Glomerular visceral epithelial cell (primary cell): ENCODE measurements at regions not wholly inside any gene's neighbourhood (a gene's known extent, or its start where the extent isn't known, plus 50 kb on each side); places are given as distances from the start of the nearest gene placed in this dataset.

Experiments
- DNase-seq: peaks from one replicate; pipeline ENCODE4 v3.0.0-alpha.2; 2016; ENCODE audit errors: extremely low spot score

GRCh38 chr3:30945291-30945690, 50.8 kb upstream of the GADL1 start:
- no peak for DNase-seq

- DNase-seq: no peak
These were observed 54.0 kb upstream of the GADL1 start for GRCh38 chr3:30948426-30948825.

DNA sequence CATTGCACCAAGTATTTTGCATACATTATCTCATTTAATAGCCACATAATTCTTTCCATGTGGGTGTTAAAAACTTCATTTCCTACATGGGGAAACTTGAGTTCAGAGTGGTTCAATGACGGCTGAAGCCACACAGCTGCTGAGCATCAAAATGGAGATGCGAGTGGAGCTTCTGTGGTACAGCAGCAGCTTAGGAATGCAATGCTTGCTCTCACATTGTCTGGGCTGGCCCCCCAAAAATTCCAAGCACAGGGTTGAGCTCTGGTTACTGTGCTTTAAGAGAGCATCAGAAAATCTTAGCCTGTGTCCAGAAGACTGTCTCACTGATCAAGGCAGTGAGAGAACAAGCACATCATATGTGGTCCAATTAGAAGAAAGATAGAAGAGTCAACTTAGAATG, 57.4 kb upstream of the GADL1 start:
- no peak for DNase-seq

- DNase-seq: no peak
These were observed 58.3 kb upstream of the GADL1 start for GRCh38 chr3:30952786-30953185.

DNA sequence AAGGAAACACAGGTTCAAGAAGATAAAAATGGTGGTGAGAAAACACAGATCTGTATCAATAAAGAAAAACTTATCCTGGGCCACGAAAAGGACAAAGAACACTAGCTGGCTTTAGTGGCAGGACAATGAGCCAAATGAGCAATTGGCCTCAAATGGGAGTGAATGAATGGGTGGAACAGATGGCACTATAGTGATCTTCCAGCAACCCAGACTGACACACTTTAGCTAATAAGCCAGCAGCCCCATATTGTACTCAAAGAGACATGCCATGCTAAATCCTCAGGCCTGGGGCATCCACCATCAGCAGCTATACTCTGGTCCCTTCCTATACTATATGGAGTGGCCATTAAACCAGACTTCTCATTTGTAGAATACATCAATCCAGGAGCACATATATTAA, 60.0 kb upstream of the GADL1 start:
- no peak for DNase-seq

- no peak for DNase-seq
These were observed 67.6 kb upstream of the GADL1 start for GRCh38 chr3:30962084-30962483.

- no peak for DNase-seq
These were observed 68.0 kb upstream of the GADL1 start for GRCh38 chr3:30962493-30962892.

- DNase-seq: no peak
These were observed 68.8 kb upstream of the GADL1 start for GRCh38 chr3:30963223-30963722.

DNA sequence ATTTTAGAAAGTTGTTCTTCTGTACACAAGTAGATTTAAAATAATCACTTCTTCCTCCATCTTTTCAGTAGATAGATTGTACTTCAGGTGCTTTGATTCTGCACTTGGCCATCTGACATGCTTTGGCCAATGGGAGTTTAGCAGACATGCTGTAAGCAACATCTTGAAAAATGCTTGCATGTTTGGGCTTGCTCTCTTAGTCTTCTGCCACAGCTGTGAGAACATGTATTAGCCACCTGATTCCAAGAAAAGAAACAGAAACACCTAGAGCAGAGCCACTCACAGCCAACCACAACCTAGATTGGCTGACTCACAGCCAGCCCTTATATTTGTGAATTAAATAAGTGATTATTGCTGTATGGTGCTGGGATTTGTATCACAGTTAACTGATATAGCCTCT, 70.2 kb upstream of the GADL1 start:
- DNase-seq: peak; percentile 3

DNA sequence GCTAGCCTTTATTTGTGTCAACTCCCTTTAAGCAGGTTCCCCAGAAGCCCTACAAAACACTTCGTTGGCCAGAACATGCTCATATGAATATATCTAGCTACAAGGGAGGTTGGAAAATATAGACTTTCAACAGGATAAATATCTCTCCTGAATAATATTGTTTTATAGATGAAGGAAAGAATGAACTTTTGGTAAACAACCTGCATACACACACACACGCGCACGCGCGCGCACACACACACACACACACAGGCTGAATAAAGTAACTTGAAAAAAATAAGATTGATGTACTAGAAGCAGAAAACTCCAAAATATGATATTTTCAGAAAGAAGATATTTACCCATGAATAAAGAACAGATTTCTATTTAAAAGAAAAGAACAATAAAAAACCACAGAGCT, 72.4 kb upstream of the GADL1 start:
- DNase-seq: no peak

- no peak for DNase-seq
These were observed 75.7 kb upstream of the GADL1 start for GRCh38 chr3:30970183-30970582.

GRCh38 chr3:30972449-30972848, 78.0 kb upstream of the GADL1 start:
- DNase-seq: no peak

DNA sequence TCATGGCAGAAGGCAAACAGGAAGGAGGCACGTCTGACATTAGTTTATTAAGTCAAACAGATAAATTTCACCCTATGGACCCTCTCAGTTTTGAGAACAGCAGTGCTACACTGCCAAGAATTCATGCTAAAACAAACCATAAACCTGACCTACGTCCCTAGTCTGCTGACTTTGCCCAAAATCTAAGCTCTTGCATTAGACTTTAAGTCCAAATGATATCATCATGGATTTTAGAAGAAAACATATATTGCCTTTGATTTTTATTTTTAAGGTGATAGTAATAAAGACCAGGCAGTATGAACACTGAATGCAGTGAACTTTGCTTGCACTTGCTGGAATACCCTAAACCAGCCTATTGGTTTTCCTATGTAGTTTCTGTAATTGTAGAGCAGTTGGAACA, 79.6 kb upstream of the GADL1 start:
- DNase-seq: no peak

- no peak for DNase-seq
These were observed 83.1 kb upstream of the GADL1 start for GRCh38 chr3:30977592-30977991.

DNA sequence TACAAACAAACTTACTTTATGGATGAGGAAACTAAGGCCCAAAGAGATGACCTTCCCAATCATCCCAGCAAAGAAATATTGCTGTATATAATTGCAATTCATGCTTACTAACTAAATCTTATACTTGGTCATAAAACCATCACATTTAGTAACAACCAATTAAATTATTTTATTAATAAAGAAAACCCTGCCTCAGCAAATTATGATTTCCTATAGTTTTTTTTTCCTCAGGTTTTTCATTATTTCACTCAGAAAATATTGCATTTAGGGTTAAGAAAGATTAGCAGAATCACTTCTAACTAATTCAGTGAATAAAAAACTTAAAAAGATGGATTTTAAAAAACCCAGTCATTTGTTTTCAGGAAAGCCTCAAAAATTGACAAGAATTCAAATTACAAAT, 86.5 kb upstream of the GADL1 start:
- no peak for DNase-seq

DNA sequence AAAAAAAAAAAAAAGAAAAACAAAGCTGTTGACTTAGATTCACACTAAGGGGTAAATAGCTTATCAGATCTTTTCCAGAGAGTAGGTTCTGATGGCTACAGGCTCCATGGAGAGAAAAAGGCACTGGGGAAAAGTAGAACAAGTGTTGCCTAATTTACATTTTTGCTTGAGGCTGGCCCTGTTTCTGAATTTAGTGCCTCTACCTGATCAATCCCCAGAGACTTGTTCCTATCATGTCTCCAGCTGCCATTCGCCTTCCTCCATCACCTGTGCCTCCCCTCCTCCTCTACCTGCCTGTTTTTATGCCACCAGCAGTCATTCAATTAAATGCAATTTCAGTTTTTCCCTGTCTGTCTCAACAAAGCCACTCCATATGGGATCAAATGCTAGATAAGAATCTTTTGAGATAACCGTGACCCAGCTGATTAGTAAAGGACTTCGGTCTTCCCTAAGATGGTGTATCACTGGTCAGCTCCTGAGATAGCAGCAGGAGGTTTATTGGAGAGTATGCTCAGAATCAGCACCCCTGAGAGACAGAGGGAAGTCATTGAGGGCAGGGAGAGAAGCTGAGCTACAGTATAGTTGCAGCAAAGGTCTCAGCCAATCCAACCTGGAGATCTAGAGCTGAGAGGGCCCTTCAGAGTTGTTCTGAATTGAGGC, 88.1 kb upstream of the GADL1 start:
- no peak for DNase-seq

GRCh38 chr3:30984855-30985749, 90.6 kb upstream of the GADL1 start:
- peak; percentile 7 for DNase-seq

DNA sequence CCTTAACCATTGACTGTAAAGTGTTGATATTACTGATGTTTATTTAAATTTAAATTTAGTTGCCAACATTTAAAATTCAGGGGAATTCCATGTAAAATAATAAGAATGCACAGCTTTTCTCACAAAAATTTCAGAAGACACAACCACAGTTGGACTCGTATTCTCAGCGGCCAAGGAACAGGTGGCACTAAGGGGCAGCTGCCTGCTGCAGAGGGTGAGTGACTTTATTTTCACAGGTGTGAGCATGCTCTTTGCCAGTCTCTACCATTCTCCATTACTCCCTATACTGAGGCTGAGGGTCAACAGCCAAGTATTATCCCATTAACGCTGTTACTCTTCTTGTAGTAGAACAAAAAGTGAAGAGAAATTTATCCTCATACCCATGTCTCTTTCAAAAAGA, 92.1 kb upstream of the GADL1 start:
- DNase-seq: no peak

DNA sequence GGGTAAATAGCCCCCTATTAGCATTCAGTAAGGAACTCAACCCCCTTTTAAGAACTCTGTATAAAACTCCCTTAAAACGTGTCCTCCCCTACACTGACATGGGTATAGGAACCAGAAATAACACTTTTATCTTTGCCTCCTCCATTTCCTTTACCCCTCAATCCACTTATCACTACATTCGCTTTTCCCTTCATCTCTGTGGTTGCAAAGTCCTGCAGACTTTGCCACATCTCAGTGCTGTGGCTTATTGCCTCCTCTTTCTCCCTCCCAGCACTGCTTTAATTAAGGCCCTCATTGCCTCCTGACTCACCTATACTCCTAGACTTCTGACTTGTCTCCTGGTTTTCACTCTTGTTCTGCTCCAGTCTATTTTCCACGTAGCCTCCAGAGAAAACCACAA, 94.3 kb upstream of the GADL1 start:
- DNase-seq: no peak

GRCh38 chr3:30989276-30990030, 95.0 kb upstream of the GADL1 start:
- DNase-seq: no peak

- no peak for DNase-seq
These were observed 102.0 kb upstream of the GADL1 start for GRCh38 chr3:30996467-30996866.

DNA sequence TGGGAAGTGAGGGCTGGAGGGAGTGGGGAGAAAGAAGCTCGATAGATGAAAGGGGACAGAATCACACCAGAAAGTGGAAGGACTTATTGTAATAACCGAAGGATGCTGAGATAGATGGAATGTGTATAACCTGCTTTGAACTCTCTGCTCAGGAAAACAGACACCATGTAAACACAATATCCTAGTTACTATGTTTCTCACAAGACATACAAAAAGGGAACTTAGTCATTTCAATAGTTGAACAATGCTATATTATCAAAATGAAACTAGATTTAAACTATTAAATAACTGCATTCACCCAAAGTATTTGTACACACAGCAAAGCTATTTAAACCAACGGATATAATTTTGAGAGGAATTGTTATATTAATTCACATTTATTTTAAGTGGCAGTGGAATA, 108.3 kb upstream of the GADL1 start:
- no peak for DNase-seq
